ENCODE measurements at regions not wholly inside any gene's neighbourhood (a gene's known extent, or its start where the extent isn't known, plus 50 kb on each side); places are given as distances from the start of the nearest gene placed in this dataset.

DNA sequence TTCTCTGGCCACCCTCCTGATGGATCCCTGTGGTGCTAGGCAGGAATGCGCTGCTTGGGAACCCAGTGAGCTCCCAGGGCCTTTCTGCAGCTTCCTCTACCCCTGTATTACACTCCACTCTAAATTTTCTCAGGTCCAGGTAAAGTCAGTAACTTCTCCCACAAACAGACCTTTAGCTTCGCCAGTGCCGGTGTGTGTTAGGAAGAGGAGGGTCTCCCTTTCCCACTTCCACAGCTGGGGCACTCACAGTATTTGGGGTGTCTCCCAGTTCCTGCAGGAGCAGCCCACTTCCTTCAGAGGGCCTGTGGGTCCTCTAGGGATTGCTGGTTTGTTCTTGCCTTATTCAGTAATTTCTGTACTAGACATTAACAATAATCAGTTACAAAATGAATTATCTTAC, 193.5 kb upstream of the PCDH17 start:
- no peak for TF ChIP-seq POLR2AphosphoS5 (IDR thresholded peaks at IDR 0.05)
- TF ChIP-seq POLR2A (IDR thresholded peaks at IDR 0.05; ENCODE audit: low read depth), result no peak

All from esophagus muscularis mucosa (tissue), 2 donors.